ENCODE measurements at regions not wholly inside any gene's neighbourhood (a gene's known extent, or its start where the extent isn't known, plus 50 kb on each side); places are given as distances from the start of the nearest gene placed in this dataset.

DNA sequence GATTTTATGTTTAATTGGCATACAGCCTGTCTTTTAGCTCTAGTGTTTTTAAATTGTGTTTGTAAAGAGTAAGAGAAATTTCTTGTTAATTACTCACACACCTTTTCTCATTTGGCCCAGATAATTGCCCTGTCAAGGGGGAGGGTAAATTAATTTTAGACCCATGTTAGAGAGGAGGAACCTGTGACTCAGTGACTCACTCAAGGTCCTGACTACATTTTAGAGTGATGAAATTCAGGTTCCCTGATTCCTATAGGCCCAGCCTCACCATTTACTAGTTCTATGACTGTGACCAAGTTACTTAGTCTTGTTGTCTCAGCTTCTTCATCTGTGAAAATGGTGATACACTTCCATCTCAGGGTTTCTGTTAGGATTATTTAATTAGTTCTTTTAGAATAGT lies 125.2 kb upstream of the DPH6 start:
- no peak overlapping the region for H2BK15ac ChIP-seq (ENCODE audit: low read depth, low read length)
- POLR2A ChIA-PET (ENCODE audit: unreplicated experiment), result interaction anchor here (0.6 kb wide), 1 partner anchor 385 kb away, joined by 3 read pairs; no protein-coding TSS in a partner anchor
- in situ Hi-C loops (cut with MboI; ENCODE audit: low sequenced_read_pairs), result no loop called here
- H2AFZ ChIP-seq (replicated peaks; ENCODE audit: low read length, poor library complexity), result no peak overlapping the region
- H2BK20ac ChIP-seq (ENCODE audit: low read depth, low read length), result no peak overlapping the region
- no peak overlapping the region for H3K23ac ChIP-seq (ENCODE audit: low read depth, low read length)
- TF ChIP-seq RCOR1 (IDR thresholded peaks at IDR 0.05; ENCODE audit: insufficient replicate concordance, low read length), result no peak
- no peak for TF ChIP-seq POLR2A (IDR thresholded peaks at IDR 0.05; ENCODE audit: low read depth, low read length)
- no peak for TF ChIP-seq NFE2L2 (IDR thresholded peaks at IDR 0.05; ENCODE audit: low read depth, low read length)
- TF ChIP-seq BHLHE40 (IDR thresholded peaks at IDR 0.05; ENCODE audit: low read depth, low read length), result no peak
- no peak for TF ChIP-seq MAFK (IDR thresholded peaks at IDR 0.05; ENCODE audit: low read depth, low read length)
- no peak for TF ChIP-seq FOS (IDR thresholded peaks at IDR 0.05; ENCODE audit: low read depth, low read length)
- no peak for TF ChIP-seq CEBPB (IDR thresholded peaks at IDR 0.05; ENCODE audit: low read depth, low read length)
- TF ChIP-seq RFX5 (IDR thresholded peaks at IDR 0.05; ENCODE audit: low read depth, low read length), result no peak
- TF ChIP-seq, protein P1, sequence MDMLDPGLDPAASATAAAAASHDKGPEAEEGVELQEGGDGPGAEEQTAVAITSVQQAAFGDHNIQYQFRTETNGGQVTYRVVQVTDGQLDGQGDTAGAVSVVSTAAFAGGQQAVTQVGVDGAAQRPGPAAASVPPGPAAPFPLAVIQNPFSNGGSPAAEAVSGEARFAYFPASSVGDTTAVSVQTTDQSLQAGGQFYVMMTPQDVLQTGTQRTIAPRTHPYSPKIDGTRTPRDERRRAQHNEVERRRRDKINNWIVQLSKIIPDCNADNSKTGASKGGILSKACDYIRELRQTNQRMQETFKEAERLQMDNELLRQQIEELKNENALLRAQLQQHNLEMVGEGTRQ (IDR thresholded peaks at IDR 0.05; ENCODE audit: low read depth, low read length), result no peak
- no peak for TF ChIP-seq ELK1 (IDR thresholded peaks at IDR 0.05; ENCODE audit: borderline replicate concordance, low read depth, low read length)
- no peak for TF ChIP-seq RAD21 (IDR thresholded peaks at IDR 0.05; ENCODE audit: low read length)
- TF ChIP-seq, protein P2, sequence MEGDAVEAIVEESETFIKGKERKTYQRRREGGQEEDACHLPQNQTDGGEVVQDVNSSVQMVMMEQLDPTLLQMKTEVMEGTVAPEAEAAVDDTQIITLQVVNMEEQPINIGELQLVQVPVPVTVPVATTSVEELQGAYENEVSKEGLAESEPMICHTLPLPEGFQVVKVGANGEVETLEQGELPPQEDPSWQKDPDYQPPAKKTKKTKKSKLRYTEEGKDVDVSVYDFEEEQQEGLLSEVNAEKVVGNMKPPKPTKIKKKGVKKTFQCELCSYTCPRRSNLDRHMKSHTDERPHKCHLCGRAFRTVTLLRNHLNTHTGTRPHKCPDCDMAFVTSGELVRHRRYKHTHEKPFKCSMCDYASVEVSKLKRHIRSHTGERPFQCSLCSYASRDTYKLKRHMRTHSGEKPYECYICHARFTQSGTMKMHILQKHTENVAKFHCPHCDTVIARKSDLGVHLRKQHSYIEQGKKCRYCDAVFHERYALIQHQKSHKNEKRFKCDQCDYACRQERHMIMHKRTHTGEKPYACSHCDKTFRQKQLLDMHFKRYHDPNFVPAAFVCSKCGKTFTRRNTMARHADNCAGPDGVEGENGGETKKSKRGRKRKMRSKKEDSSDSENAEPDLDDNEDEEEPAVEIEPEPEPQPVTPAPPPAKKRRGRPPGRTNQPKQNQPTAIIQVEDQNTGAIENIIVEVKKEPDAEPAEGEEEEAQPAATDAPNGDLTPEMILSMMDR (conservative IDR thresholded peaks at IDR 0.05; ENCODE audit: low read depth, low read length), result no peak
- TF ChIP-seq MXI1 (IDR thresholded peaks at IDR 0.05; ENCODE audit: borderline replicate concordance, low read depth, low read length), result no peak
- TF ChIP-seq CHD1 (IDR thresholded peaks at IDR 0.05; ENCODE audit: low read depth, low read length), result no peak
- TF ChIP-seq MAZ (IDR thresholded peaks at IDR 0.05; ENCODE audit: borderline replicate concordance, low read depth, low read length), result no peak
- no peak for TF ChIP-seq SMC3 (IDR thresholded peaks at IDR 0.05; ENCODE audit: low read depth, low read length)
- no peak overlapping the region for H2AK9ac ChIP-seq (replicated peaks; ENCODE audit: low read depth, low read length, poor library complexity)
- H3K4ac ChIP-seq (ENCODE audit: low read depth, low read length), result no peak overlapping the region
- H4K20me1 ChIP-seq (ENCODE audit: insufficient read depth, low read length), result no peaks in the 10 kb centered on the region
- no TSS peak for BruUV-seq (replicated peaks)
- H3K9ac ChIP-seq (ENCODE audit: low read depth, low read length), result no peak overlapping the region
- H4K5ac ChIP-seq (ENCODE audit: low read depth, low read length), result no peak overlapping the region
- dilution Hi-C loops (cut with HindIII; ENCODE audit: low sequenced_read_pairs, unreplicated experiment), result no loop called here
- H3K9me1 ChIP-seq (ENCODE audit: insufficient read depth, low read length), result peaks cover 4% of the 10 kb centered on the region
- H3K18ac ChIP-seq (ENCODE audit: low read depth, low read length), result no peak overlapping the region
- no peak overlapping the region for H3K4me2 ChIP-seq (ENCODE audit: low read depth, low read length)
- H4K91ac ChIP-seq (ENCODE audit: insufficient read depth, low read depth, low read length), result no peak overlapping the region
- H3K79me1 ChIP-seq (ENCODE audit: low read depth in 1 of 2, low read length in 2 of 2), result no peaks in the 10 kb centered on the region
- intact Hi-C loops (cut with micrococcal nuclease), result no loop called here
- no peaks in the 10 kb centered on the region for H3K9me3 ChIP-seq (ENCODE audit: control insufficient read depth, insufficient read depth, low read length)
- no peak overlapping the region for H3K56ac ChIP-seq (ENCODE audit: extremely low read depth, insufficient read depth, low read length)
- CTCF ChIA-PET, result no interaction called here
- peaks cover 5% of the 10 kb centered on the region for H3K4me1 ChIP-seq (ENCODE audit: control insufficient read depth, insufficient read depth, low read length)
- no peak overlapping the region for H3K14ac ChIP-seq (replicated peaks; ENCODE audit: low read depth, low read length)
- no peaks in the 10 kb centered on the region for H3K27me3 ChIP-seq (ENCODE audit: control insufficient read depth, insufficient read depth, low read length)
- H3K27ac ChIP-seq (ENCODE audit: insufficient read depth, low read length), result no peak overlapping the region
- no peak overlapping the region for H4K8ac ChIP-seq (ENCODE audit: low read depth in 2 of 2, low read length in 2 of 2)
- H3K36me3 ChIP-seq (ENCODE audit: control insufficient read depth, insufficient read depth, low read length), result no peaks in the 10 kb centered on the region
- no peak overlapping the region for H2AK5ac ChIP-seq (ENCODE audit: low read depth, low read length)
- no peak overlapping the region for H2BK120ac ChIP-seq (ENCODE audit: low read depth, low read length)
- no peak overlapping the region for H3K4me3 ChIP-seq (ENCODE audit: insufficient read depth, low read depth, low read length)
- no peak for DNase-seq
- ATAC-seq (ENCODE audit: low read depth), result no peak
- H2BK5ac ChIP-seq (ENCODE audit: low read depth, low read length, poor library complexity, severe bottlenecking), result no peak overlapping the region

Data from IMR-90 (cell line).